ENCODE measurements at regions not wholly inside any gene's neighbourhood (a gene's known extent, or its start where the extent isn't known, plus 50 kb on each side); places are given as distances from the start of the nearest gene placed in this dataset.

DNA sequence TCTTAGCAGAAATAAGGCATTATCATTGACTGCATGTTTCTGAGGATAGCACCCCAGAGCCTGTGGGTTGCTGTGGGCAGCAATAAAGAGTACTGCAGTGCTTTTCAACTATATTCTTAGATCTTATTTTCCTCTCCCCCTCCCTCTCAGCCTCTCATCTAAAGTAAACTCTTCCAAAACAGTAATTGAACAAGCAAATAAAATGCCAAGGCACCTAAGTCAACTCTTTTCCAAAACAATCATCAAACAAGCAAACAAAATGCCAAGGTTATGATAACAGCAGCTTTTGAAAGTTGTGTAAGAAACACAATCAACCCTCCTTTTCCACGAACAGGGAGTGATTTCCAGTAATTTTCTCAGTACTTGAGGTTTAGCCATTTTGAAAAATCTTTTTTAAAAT is 1542.6 kb downstream of the AACS start:
- Histone ChIP-seq H4K20me1 (ENCODE audit: control insufficient read depth, insufficient read depth, insufficient read length) (no peaks in the 10 kb centered on the region), H2BK12ac (ENCODE audit: insufficient read length, low read depth, low read length) (no peak overlapping the region), H3K23ac (ENCODE audit: insufficient read length, low read depth, low read length) (no peak overlapping the region), H4K5ac (ENCODE audit: insufficient read length, low read depth, low read length) (no peak overlapping the region), H3T11ph (ENCODE audit: low read length) (no peak overlapping the region), H2BK20ac (ENCODE audit: low read depth, low read length, poor library complexity, severe bottlenecking) (no peak overlapping the region), H2BK120ac (ENCODE audit: low read depth, low read length, poor library complexity, severe bottlenecking) (no peak overlapping the region), H2BK15ac (ENCODE audit: low read depth, low read length) (no peak overlapping the region), H2AK5ac (ENCODE audit: insufficient read length, low read length) (no peak overlapping the region), H2BK5ac (ENCODE audit: insufficient read length, low read length) (no peak overlapping the region), H4K8ac (replicated peaks; ENCODE audit: insufficient read length, low read depth, low read length) (no peak overlapping the region), H3K4me2 (ENCODE audit: insufficient read depth, insufficient read length, low read length) (no peak overlapping the region), H2AFZ (ENCODE audit: low read length) (no peak overlapping the region), H3K4me1 (ENCODE audit: insufficient read depth, low read length) (no peaks in the 10 kb centered on the region), H3K4ac (ENCODE audit: low read depth, low read length) (no peak overlapping the region), H3K79me1 (ENCODE audit: insufficient read depth, low read depth, low read length, poor library complexity, severe bottlenecking) (no peaks in the 10 kb centered on the region), H3K18ac (ENCODE audit: insufficient read length, low read depth, low read length) (no peak overlapping the region), H3K56ac (ENCODE audit: insufficient read length, low read depth, low read length) (no peak overlapping the region), H4K91ac (ENCODE audit: insufficient read length, low read depth, low read length) (no peak overlapping the region), H3K23me2 (ENCODE audit: insufficient read length, low read depth, low read length, poor library complexity, severe bottlenecking) (no peaks in the 10 kb centered on the region), H3K79me2 (ENCODE audit: insufficient read depth, low read length) (no peaks in the 10 kb centered on the region), H3K14ac (ENCODE audit: insufficient read depth, low read length) (no peak overlapping the region), H3K9ac (ENCODE audit: extremely low read depth, insufficient read length, low read length) (no peak overlapping the region), H3K27me3 (ENCODE audit: insufficient read depth, low read length) (no peaks in the 10 kb centered on the region), H3K9me3 (ENCODE audit: control insufficient read depth, low read depth, low read length) (no peaks in the 10 kb centered on the region), H3K27ac (ENCODE audit: insufficient read length, low read depth, low read length) (no peak overlapping the region)
- H3K36me3 Mint-ChIP-seq (ENCODE audit: insufficient read depth in 1 of 3, low read depth in 3 of 3), result peaks cover 4 to 8% (median 7%) of the 10 kb centered on the region in 3 experiments; a peak in 5 of 7 replicates
- TF ChIP-seq CTCF (conservative IDR thresholded peaks at IDR 0.05), result no peak
- peak overlapping the region in 1 of 3 experiments; percentile 20; a peak in 1 of 7 replicates for H3K27ac Mint-ChIP-seq
- H3K9me3 Mint-ChIP-seq, result peaks cover 16 to 19% of the 10 kb centered on the region in 2 experiments
- WGBS (ENCODE audit: extremely low coverage, insufficient read length, low lambda C conversion rate), result no CpG with 5 or more reads among the region's 1 CpG
- DNase-seq, result no peak
- peaks cover 7 to 14% of the 10 kb centered on the region in 2 experiments for H3K4me1 Mint-ChIP-seq
- no peak overlapping the region for H3K4me3 Mint-ChIP-seq
- no peaks in the 10 kb centered on the region for H3K27me3 Mint-ChIP-seq (ENCODE audit: low read depth)

Measured in H9 (cell line).